ENCODE measurements at regions not wholly inside any gene's neighbourhood (a gene's known extent, or its start where the extent isn't known, plus 50 kb on each side); places are given as distances from the start of the nearest gene placed in this dataset.

- TF ChIP-seq CTCF (IDR thresholded peaks at IDR 0.05; ENCODE audit: low read depth, low read length) (no peak), EZH2phosphoT487 (IDR thresholded peaks at IDR 0.05; ENCODE audit: low read depth) (no peak)
Measured at GRCh38 chr19:34834472-34835061, 61.6 kb upstream of the ZNF599 start.
